ENCODE measurements at regions not wholly inside any gene's neighbourhood (a gene's known extent, or its start where the extent isn't known, plus 50 kb on each side); places are given as distances from the start of the nearest gene placed in this dataset.

GRCh38 chr16:8055761-8056160 is 534.5 kb downstream of the TMEM114 start:
- Histone ChIP-seq H3K18ac (ENCODE audit: extremely low read depth, low read length) (no peak overlapping the region), H3K14ac (ENCODE audit: insufficient read length) (no peak overlapping the region), H2BK12ac (ENCODE audit: low read depth, low read length) (no peak overlapping the region), H3K56ac (replicated peaks; ENCODE audit: insufficient read length, low read depth, low read length) (no peak overlapping the region), H2BK20ac (ENCODE audit: low read length) (no peak overlapping the region), H3K27me3 (replicated peaks in 1 of 4; ENCODE audit: control insufficient read depth in 3 of 4, extremely low read depth in 1 of 4, insufficient read depth in 3 of 4, low read length in 3 of 4) (no peaks in the 10 kb centered on the region), H4K8ac (ENCODE audit: extremely low read depth, insufficient read depth, low read length) (no peak overlapping the region), H2BK5ac (ENCODE audit: low read depth, low read length) (no peak overlapping the region), H4K91ac (replicated peaks; ENCODE audit: insufficient read length, low read length) (no peak overlapping the region), H2BK120ac (replicated peaks; ENCODE audit: low read depth, low read length) (no peak overlapping the region), H3K23me2 (ENCODE audit: low read depth, low read length) (no peaks in the 10 kb centered on the region), H2BK15ac (ENCODE audit: low read length) (no peak overlapping the region), H3K9me3 (ENCODE audit: insufficient read depth in 2 of 2, low read depth in 1 of 2, low read length in 1 of 2) (no peaks in the 10 kb centered on the region), H3K23ac (ENCODE audit: insufficient read length) (no peak overlapping the region), H3K27ac (ENCODE audit: low read depth, low read length) (no peak overlapping the region), H3K4ac (replicated peaks; ENCODE audit: insufficient read length, low read depth, low read length) (no peak overlapping the region), H2AK5ac (ENCODE audit: low read depth, low read length) (no peak overlapping the region), H3K4me1 (replicated peaks in 1 of 4; ENCODE audit: control insufficient read depth in 3 of 4, insufficient read depth in 4 of 4, low read length in 3 of 4) (no peaks in the 10 kb centered on the region), H4K20me1 (replicated peaks in 1 of 2; ENCODE audit: control insufficient read depth in 1 of 2, insufficient read depth in 2 of 2, low read length in 2 of 2) (no peaks in the 10 kb centered on the region), H3K36me3 (ENCODE audit: control insufficient read depth in 2 of 4, insufficient read depth in 4 of 4, low read length in 3 of 4) (no peaks in the 10 kb centered on the region), H4K5ac (ENCODE audit: insufficient read length, low read depth, low read length) (no peak overlapping the region), H3K79me1 (ENCODE audit: low read depth, low read length) (no peaks in the 10 kb centered on the region), H3K4me2 (ENCODE audit: insufficient read depth in 1 of 2, low read depth in 2 of 2, low read length in 2 of 2) (no peak overlapping the region), H3K9ac (replicated peaks in 1 of 4; ENCODE audit: extremely low read depth in 1 of 4, low read depth in 3 of 4, low read length in 3 of 4) (no peak overlapping the region), H2AFZ (ENCODE audit: low read length) (no peak overlapping the region), H3K79me2 (ENCODE audit: control insufficient read depth in 1 of 2, insufficient read depth in 2 of 2, low read length in 2 of 2) (no peaks in the 10 kb centered on the region), H3K4me3 (ENCODE audit: extremely low read depth in 1 of 4, insufficient read depth in 2 of 4, low read depth in 3 of 4, low read length in 4 of 4) (no peak overlapping the region)
- DNase-seq (ENCODE audit: low read depth in 1 of 2, low spot score in 2 of 2), result no peak
- TF ChIP-seq KDM1A (IDR thresholded peaks at IDR 0.05; ENCODE audit: borderline replicate concordance, low read length) (no peak), SP2 (IDR thresholded peaks at IDR 0.05; ENCODE audit: low read length) (no peak)
- ChIA-PET CTCF (ENCODE audit: partially characterized antibody) (no interaction called here), POLR2A (ENCODE audit: partially characterized antibody) (no interaction called here)
- FAIRE-seq, result no peak
- WGBS, 2 experiments (ENCODE audit: extremely low coverage in 1 of 2, insufficient coverage in 1 of 2, insufficient read length in 1 of 2, insufficient replicate concordance in 2 of 2, low coverage in 1 of 2, low lambda C conversion rate in 2 of 2, missing lambda C conversion rate in 1 of 2), result 81% methylated on average over 3 of the region's 4 CpGs; no CpG with 5 or more reads in 1 of the 2 experiments
